ENCODE measurements at regions not wholly inside any gene's neighbourhood (a gene's known extent, or its start where the extent isn't known, plus 50 kb on each side); places are given as distances from the start of the nearest gene placed in this dataset.

- TF ChIP-seq CTCF (IDR thresholded peaks at IDR 0.05) (no peak), JUN (IDR thresholded peaks at IDR 0.05) (no peak), EP300 (IDR thresholded peaks at IDR 0.05) (no peak), USF2 (IDR thresholded peaks at IDR 0.05) (no peak), CEBPB (IDR thresholded peaks at IDR 0.05) (no peak), MAX (IDR thresholded peaks at IDR 0.05) (no peak), REST (IDR thresholded peaks at IDR 0.05) (no peak)
Measured at GRCh38 chr7:94323844-94324243, 70.9 kb upstream of the COL1A2 start.
